ENCODE measurements at regions not wholly inside any gene's neighbourhood (a gene's known extent, or its start where the extent isn't known, plus 50 kb on each side); places are given as distances from the start of the nearest gene placed in this dataset.

GRCh38 chr3:4036046-4036445 lies 236.8 kb downstream of the LRRN1 start:
- intact Hi-C loops (cut with micrococcal nuclease) = no loop called here
- no peak overlapping the region for H3K4me3 Mint-ChIP-seq
- no peak for DNase-seq
- CTCF ChIA-PET = no interaction called here
- no peaks in the 10 kb centered on the region for H3K36me3 Mint-ChIP-seq (ENCODE audit: low read depth)
- H3K27me3 Mint-ChIP-seq (ENCODE audit: low read depth) = no peaks in the 10 kb centered on the region
- H3K9me3 Mint-ChIP-seq = no peaks in the 10 kb centered on the region
- no peak overlapping the region for H3K27ac Mint-ChIP-seq
- H3K4me1 Mint-ChIP-seq (ENCODE audit: low read depth) = no peaks in the 10 kb centered on the region

GRCh38 chr3:4038351-4038750 lies 239.1 kb downstream of the LRRN1 start:
- Mint-ChIP-seq H3K27me3 (ENCODE audit: low read depth) (no peaks in the 10 kb centered on the region), H3K9me3 (no peaks in the 10 kb centered on the region), H3K4me3 (no peak overlapping the region), H3K27ac (no peak overlapping the region), H3K36me3 (ENCODE audit: low read depth) (no peaks in the 10 kb centered on the region), H3K4me1 (ENCODE audit: low read depth) (no peaks in the 10 kb centered on the region)
- intact Hi-C loops (cut with micrococcal nuclease) = no loop called here
- CTCF ChIA-PET = no interaction called here
- DNase-seq = no peak

GRCh38 chr3:4042070-4042469 lies 242.8 kb downstream of the LRRN1 start:
- no peak for DNase-seq
- Mint-ChIP-seq H3K27ac (no peak overlapping the region), H3K9me3 (no peaks in the 10 kb centered on the region), H3K4me3 (no peak overlapping the region), H3K36me3 (ENCODE audit: low read depth) (no peaks in the 10 kb centered on the region), H3K4me1 (ENCODE audit: low read depth) (no peaks in the 10 kb centered on the region), H3K27me3 (ENCODE audit: low read depth) (no peaks in the 10 kb centered on the region)
- CTCF ChIA-PET = no interaction called here
- intact Hi-C loops (cut with micrococcal nuclease) = no loop called here

GRCh38 chr3:4042869-4043268 lies 243.6 kb downstream of the LRRN1 start:
- Mint-ChIP-seq H3K9me3 (no peaks in the 10 kb centered on the region), H3K4me3 (no peak overlapping the region), H3K27me3 (ENCODE audit: low read depth) (no peaks in the 10 kb centered on the region), H3K36me3 (ENCODE audit: low read depth) (no peaks in the 10 kb centered on the region), H3K4me1 (ENCODE audit: low read depth) (no peaks in the 10 kb centered on the region), H3K27ac (no peak overlapping the region)
- DNase-seq = no peak
- CTCF ChIA-PET = no interaction called here
- intact Hi-C loops (cut with micrococcal nuclease) = no loop called here

- CTCF ChIA-PET = no interaction called here
- intact Hi-C loops (cut with micrococcal nuclease) = no loop called here
- H3K9me3 Mint-ChIP-seq = no peaks in the 10 kb centered on the region
Measured at GRCh38 chr3:4043867-4044575, 244.8 kb downstream of the LRRN1 start.

GRCh38 chr3:4044619-4045018 lies 245.4 kb downstream of the LRRN1 start:
- Mint-ChIP-seq H3K9me3 (no peaks in the 10 kb centered on the region), H3K27ac (no peak overlapping the region), H3K27me3 (ENCODE audit: low read depth) (no peaks in the 10 kb centered on the region), H3K4me3 (no peak overlapping the region), H3K36me3 (ENCODE audit: low read depth) (no peaks in the 10 kb centered on the region), H3K4me1 (ENCODE audit: low read depth) (no peaks in the 10 kb centered on the region)
- CTCF ChIA-PET = no interaction called here
- intact Hi-C loops (cut with micrococcal nuclease) = no loop called here
- no peak for DNase-seq

More at GRCh38 chr3:4043867-4044575, 244.8 kb downstream of the LRRN1 start:
- no peaks in the 10 kb centered on the region for H3K36me3 Mint-ChIP-seq (ENCODE audit: low read depth)
- no peaks in the 10 kb centered on the region for H3K4me1 Mint-ChIP-seq (ENCODE audit: low read depth)
- no peak overlapping the region for H3K4me3 Mint-ChIP-seq
- no peak overlapping the region for H3K27ac Mint-ChIP-seq
- no peak for DNase-seq
- no peaks in the 10 kb centered on the region for H3K27me3 Mint-ChIP-seq (ENCODE audit: low read depth)

- no peak overlapping the region for H3K27ac Mint-ChIP-seq
- no peaks in the 10 kb centered on the region for H3K36me3 Mint-ChIP-seq (ENCODE audit: low read depth)
- H3K4me1 Mint-ChIP-seq (ENCODE audit: low read depth) = no peaks in the 10 kb centered on the region
- DNase-seq = no peak
- CTCF ChIA-PET = no interaction called here
- intact Hi-C loops (cut with micrococcal nuclease) = no loop called here
- no peak overlapping the region for H3K4me3 Mint-ChIP-seq
- H3K27me3 Mint-ChIP-seq (ENCODE audit: low read depth) = no peaks in the 10 kb centered on the region
- H3K9me3 Mint-ChIP-seq = no peaks in the 10 kb centered on the region
Measured at GRCh38 chr3:4045756-4046155, 246.5 kb downstream of the LRRN1 start.

- Mint-ChIP-seq H3K4me1 (ENCODE audit: low read depth) (no peaks in the 10 kb centered on the region), H3K9me3 (no peaks in the 10 kb centered on the region), H3K36me3 (ENCODE audit: low read depth) (no peaks in the 10 kb centered on the region), H3K4me3 (no peak overlapping the region), H3K27ac (no peak overlapping the region), H3K27me3 (ENCODE audit: low read depth) (no peaks in the 10 kb centered on the region)
- intact Hi-C loops (cut with micrococcal nuclease) = no loop called here
- DNase-seq = no peak
- CTCF ChIA-PET = no interaction called here
Measured at GRCh38 chr3:4047366-4047765, 248.1 kb downstream of the LRRN1 start.

GRCh38 chr3:4052706-4053105 lies 250.5 kb upstream of the SETMAR start:
- CTCF ChIA-PET = no interaction called here
- intact Hi-C loops (cut with micrococcal nuclease) = no loop called here
- Mint-ChIP-seq H3K27me3 (ENCODE audit: low read depth) (no peaks in the 10 kb centered on the region), H3K9me3 (no peaks in the 10 kb centered on the region), H3K4me3 (no peak overlapping the region), H3K4me1 (ENCODE audit: low read depth) (no peaks in the 10 kb centered on the region), H3K36me3 (ENCODE audit: low read depth) (no peaks in the 10 kb centered on the region), H3K27ac (no peak overlapping the region)
- no peak for DNase-seq

GRCh38 chr3:4053975-4054374 lies 249.2 kb upstream of the SETMAR start:
- no peak for DNase-seq
- Mint-ChIP-seq H3K27ac (no peak overlapping the region), H3K36me3 (ENCODE audit: low read depth) (no peaks in the 10 kb centered on the region), H3K27me3 (ENCODE audit: low read depth) (no peaks in the 10 kb centered on the region), H3K4me3 (no peak overlapping the region), H3K4me1 (ENCODE audit: low read depth) (no peaks in the 10 kb centered on the region), H3K9me3 (no peaks in the 10 kb centered on the region)
- intact Hi-C loops (cut with micrococcal nuclease) = no loop called here
- CTCF ChIA-PET = interaction anchor here (0.6 kb wide), 1 partner anchor 39 kb away, joined by 3 read pairs; no protein-coding TSS in a partner anchor

- Mint-ChIP-seq H3K36me3 (ENCODE audit: low read depth) (no peaks in the 10 kb centered on the region), H3K27ac (no peak overlapping the region), H3K4me1 (ENCODE audit: low read depth) (no peaks in the 10 kb centered on the region), H3K27me3 (ENCODE audit: low read depth) (no peaks in the 10 kb centered on the region), H3K4me3 (no peak overlapping the region), H3K9me3 (no peaks in the 10 kb centered on the region)
- no peak for DNase-seq
- intact Hi-C loops (cut with micrococcal nuclease) = no loop called here
- CTCF ChIA-PET = no interaction called here
Measured at GRCh38 chr3:4060064-4060463, 243.1 kb upstream of the SETMAR start.

GRCh38 chr3:4060603-4061002 lies 242.6 kb upstream of the SETMAR start:
- intact Hi-C loops (cut with micrococcal nuclease) = no loop called here
- no peaks in the 10 kb centered on the region for H3K36me3 Mint-ChIP-seq (ENCODE audit: low read depth)
- H3K9me3 Mint-ChIP-seq = no peaks in the 10 kb centered on the region
- no peak for DNase-seq
- CTCF ChIA-PET = no interaction called here
- H3K4me1 Mint-ChIP-seq (ENCODE audit: low read depth) = no peaks in the 10 kb centered on the region
- no peak overlapping the region for H3K27ac Mint-ChIP-seq
- H3K27me3 Mint-ChIP-seq (ENCODE audit: low read depth) = no peaks in the 10 kb centered on the region
- no peak overlapping the region for H3K4me3 Mint-ChIP-seq

GRCh38 chr3:4061195-4061594 lies 242.0 kb upstream of the SETMAR start:
- intact Hi-C loops (cut with micrococcal nuclease) = no loop called here
- CTCF ChIA-PET = no interaction called here
- Mint-ChIP-seq H3K4me3 (no peak overlapping the region), H3K9me3 (no peaks in the 10 kb centered on the region), H3K27me3 (ENCODE audit: low read depth) (no peaks in the 10 kb centered on the region), H3K36me3 (ENCODE audit: low read depth) (no peaks in the 10 kb centered on the region), H3K27ac (no peak overlapping the region), H3K4me1 (ENCODE audit: low read depth) (no peaks in the 10 kb centered on the region)
- DNase-seq = no peak

Measured in activated naive CD4-positive, alpha-beta T cell treated with anti-CD3 and anti-CD28 coated beads for 36 hours (primary cell).